Keratinocyte (primary cell): ENCODE measurements at regions not wholly inside any gene's neighbourhood (a gene's known extent, or its start where the extent isn't known, plus 50 kb on each side); places are given as distances from the start of the nearest gene placed in this dataset.

ENCODE experiments used
- EZH2 ChIP-seq: IDR thresholded peaks from one replicate; pipeline ENCODE4 v1.6.1; 2012; ENCODE audit warnings: inconsistent platforms, mild to moderate bottlenecking, low read length, moderate library complexity
- TF ChIP-seq, protein P1 (sequence below), 3 experiments: IDR thresholded peaks in 1 of 3; conservative IDR thresholded peaks in 1 of 3; optimal IDR thresholded peaks in 1 of 3; 2 replicates in 2 of 3; 3 replicates in 1 of 3; pipeline versions ENCODE3 to v1.5.1; 2011; ENCODE audit warnings: low read length in 3 of 3, mild to moderate bottlenecking in 3 of 3, moderate library complexity in 2 of 3, control low read depth in 1 of 3, inconsistent platforms in 1 of 3; ENCODE audit not compliant: insufficient read depth in 2 of 3; ENCODE audit errors: extremely low read depth in 1 of 3

DNA sequence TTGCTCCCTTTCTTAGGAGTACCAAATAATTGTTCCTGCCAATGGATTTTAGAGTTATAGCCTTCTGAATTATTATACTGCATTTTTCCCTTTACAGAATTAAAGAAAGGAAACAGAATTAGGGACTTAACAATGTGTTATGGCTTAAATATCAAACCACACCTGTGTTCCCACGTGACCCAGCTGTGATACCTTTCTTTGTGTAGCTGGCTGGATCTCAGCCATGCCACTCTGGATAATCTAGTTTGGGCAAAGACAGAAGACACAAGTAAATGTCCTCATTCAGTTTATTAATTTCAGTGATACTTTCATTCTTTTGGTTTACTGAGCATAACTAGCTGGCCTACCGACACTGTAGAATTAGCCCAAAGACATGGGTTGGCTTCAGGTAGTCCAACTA, 417.2 kb upstream of the ADAMTS16 start:
- TF ChIP-seq, protein P1, sequence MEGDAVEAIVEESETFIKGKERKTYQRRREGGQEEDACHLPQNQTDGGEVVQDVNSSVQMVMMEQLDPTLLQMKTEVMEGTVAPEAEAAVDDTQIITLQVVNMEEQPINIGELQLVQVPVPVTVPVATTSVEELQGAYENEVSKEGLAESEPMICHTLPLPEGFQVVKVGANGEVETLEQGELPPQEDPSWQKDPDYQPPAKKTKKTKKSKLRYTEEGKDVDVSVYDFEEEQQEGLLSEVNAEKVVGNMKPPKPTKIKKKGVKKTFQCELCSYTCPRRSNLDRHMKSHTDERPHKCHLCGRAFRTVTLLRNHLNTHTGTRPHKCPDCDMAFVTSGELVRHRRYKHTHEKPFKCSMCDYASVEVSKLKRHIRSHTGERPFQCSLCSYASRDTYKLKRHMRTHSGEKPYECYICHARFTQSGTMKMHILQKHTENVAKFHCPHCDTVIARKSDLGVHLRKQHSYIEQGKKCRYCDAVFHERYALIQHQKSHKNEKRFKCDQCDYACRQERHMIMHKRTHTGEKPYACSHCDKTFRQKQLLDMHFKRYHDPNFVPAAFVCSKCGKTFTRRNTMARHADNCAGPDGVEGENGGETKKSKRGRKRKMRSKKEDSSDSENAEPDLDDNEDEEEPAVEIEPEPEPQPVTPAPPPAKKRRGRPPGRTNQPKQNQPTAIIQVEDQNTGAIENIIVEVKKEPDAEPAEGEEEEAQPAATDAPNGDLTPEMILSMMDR (optimal IDR thresholded peaks at IDR 0.05 in 1 of 3, IDR thresholded peaks at IDR 0.05 in 1 of 3, conservative IDR thresholded peaks at IDR 0.05 in 1 of 3; ENCODE audit: extremely low read depth in 1 of 3, insufficient read depth in 2 of 3, low read length in 3 of 3) = no peak
- TF ChIP-seq EZH2 = no peak
